ENCODE measurements at regions not wholly inside any gene's neighbourhood (a gene's known extent, or its start where the extent isn't known, plus 50 kb on each side); places are given as distances from the start of the nearest gene placed in this dataset.

GRCh38 chr10:1850971-1851527, 113.7 kb upstream of the ADARB2 start:
- Histone ChIP-seq H3F3A (ENCODE audit: insufficient read depth) (no peaks in the 10 kb centered on the region), H2AFZ (ENCODE audit: low read depth, low read length, severe bottlenecking) (no peak overlapping the region), H4K20me1 (ENCODE audit: low read depth, low read length) (no peaks in the 10 kb centered on the region), H3K4me3 (ENCODE audit: insufficient read depth, low read length, poor library complexity, severe bottlenecking) (no peak overlapping the region), H3K27ac (ENCODE audit: low read depth, low read length) (no peak overlapping the region), H3K79me2 (ENCODE audit: insufficient read depth, low read length) (no peaks in the 10 kb centered on the region), H3K36me3 (ENCODE audit: low read length) (no peaks in the 10 kb centered on the region), H3K9me2 (replicated peaks; ENCODE audit: insufficient read depth, low read length) (no peaks in the 10 kb centered on the region), H3K27me3 (ENCODE audit: low read length) (no peaks in the 10 kb centered on the region), H3K9ac (ENCODE audit: low read length) (no peak overlapping the region), H3K4me2 (ENCODE audit: low read depth, low read length, poor library complexity, severe bottlenecking) (no peak overlapping the region), H3K9me3 (ENCODE audit: insufficient read depth, low read length) (no peaks in the 10 kb centered on the region)
- TF ChIP-seq CTCF (IDR thresholded peaks at IDR 0.05; ENCODE audit: insufficient read depth, low read length, poor library complexity, severe bottlenecking), result no peak

- no peaks in the 10 kb centered on the region for H3K9me2 ChIP-seq (replicated peaks; ENCODE audit: insufficient read depth, low read length)
- H2AFZ ChIP-seq (ENCODE audit: low read depth, low read length, severe bottlenecking), result no peak overlapping the region
- no peaks in the 10 kb centered on the region for H3K79me2 ChIP-seq (ENCODE audit: insufficient read depth, low read length)
- H3K27ac ChIP-seq (ENCODE audit: low read depth, low read length), result no peak overlapping the region
- H4K20me1 ChIP-seq (ENCODE audit: low read depth, low read length), result no peaks in the 10 kb centered on the region
- H3K4me2 ChIP-seq (ENCODE audit: low read depth, low read length, poor library complexity, severe bottlenecking), result no peak overlapping the region
- no peaks in the 10 kb centered on the region for H3K36me3 ChIP-seq (ENCODE audit: low read length)
- no peaks in the 10 kb centered on the region for H3K9me3 ChIP-seq (ENCODE audit: insufficient read depth, low read length)
- no peaks in the 10 kb centered on the region for H3F3A ChIP-seq (ENCODE audit: insufficient read depth)
- H3K9ac ChIP-seq (ENCODE audit: low read length), result no peak overlapping the region
- TF ChIP-seq CTCF (IDR thresholded peaks at IDR 0.05; ENCODE audit: insufficient read depth, low read length, poor library complexity, severe bottlenecking) (no peak), EZH2phosphoT487 (conservative IDR thresholded peaks at IDR 0.05; ENCODE audit: low read length) (no peak)
- H3K27me3 ChIP-seq (ENCODE audit: low read length), result no peaks in the 10 kb centered on the region
- no peak overlapping the region for H3K4me3 ChIP-seq (ENCODE audit: insufficient read depth, low read length, poor library complexity, severe bottlenecking)
These were observed 110.0 kb upstream of the ADARB2 start for GRCh38 chr10:1847361-1847760.

- H3K27ac ChIP-seq (ENCODE audit: low read depth, low read length), result no peak overlapping the region
- H3F3A ChIP-seq (ENCODE audit: insufficient read depth), result no peaks in the 10 kb centered on the region
- no peak overlapping the region for H3K9ac ChIP-seq (ENCODE audit: low read length)
- TF ChIP-seq EZH2phosphoT487 (conservative IDR thresholded peaks at IDR 0.05; ENCODE audit: low read length), result no peak
- TF ChIP-seq CTCF (IDR thresholded peaks at IDR 0.05; ENCODE audit: insufficient read depth, low read length, poor library complexity, severe bottlenecking), result no peak
- no peak overlapping the region for H3K4me3 ChIP-seq (ENCODE audit: insufficient read depth, low read length, poor library complexity, severe bottlenecking)
- H4K20me1 ChIP-seq (ENCODE audit: low read depth, low read length), result no peaks in the 10 kb centered on the region
- H3K9me2 ChIP-seq (replicated peaks; ENCODE audit: insufficient read depth, low read length), result no peaks in the 10 kb centered on the region
- H3K9me3 ChIP-seq (ENCODE audit: insufficient read depth, low read length), result no peaks in the 10 kb centered on the region
- H3K79me2 ChIP-seq (ENCODE audit: insufficient read depth, low read length), result no peaks in the 10 kb centered on the region
- no peaks in the 10 kb centered on the region for H3K27me3 ChIP-seq (ENCODE audit: low read length)
- no peak overlapping the region for H2AFZ ChIP-seq (ENCODE audit: low read depth, low read length, severe bottlenecking)
- H3K36me3 ChIP-seq (ENCODE audit: low read length), result no peaks in the 10 kb centered on the region
- no peak overlapping the region for H3K4me2 ChIP-seq (ENCODE audit: low read depth, low read length, poor library complexity, severe bottlenecking)
These were observed 108.7 kb upstream of the ADARB2 start for GRCh38 chr10:1846032-1846431.

All from SU-DHL-6 (cell line).